HEK293T (cell line): ENCODE measurements at regions not wholly inside any gene's neighbourhood (a gene's known extent, or its start where the extent isn't known, plus 50 kb on each side); places are given as distances from the start of the nearest gene placed in this dataset.

Source experiments
- ARNT ChIP-seq: fragments of 450-650 bp; IDR thresholded peaks from 2 replicates; pipeline ENCODE4 v1.6.1; 2017; ENCODE audit warnings: mild to moderate bottlenecking
- BHLHE40 ChIP-seq: fragments of 450-650 bp; IDR thresholded peaks from 2 replicates; pipeline ENCODE4 v1.6.1; 2016; ENCODE audit warnings: mild to moderate bottlenecking, moderate library complexity, borderline replicate concordance
- CTBP1 ChIP-seq: fragments of 450-650 bp; IDR thresholded peaks from 2 replicates; pipeline ENCODE4 v1.6.1; 2016; ENCODE audit warnings: borderline replicate concordance
- ELF4 ChIP-seq: fragments of 450-650 bp; IDR thresholded peaks from 2 replicates; pipeline ENCODE4 v1.6.1; 2017; ENCODE audit warnings: antibody characterized with exemption
- FOXA1 ChIP-seq: fragments of 450-650 bp; IDR thresholded peaks from 2 replicates; pipeline ENCODE4 v1.6.1; 2016; ENCODE audit warnings: mild to moderate bottlenecking
- FOXK2 ChIP-seq: fragments of 450-650 bp; IDR thresholded peaks from 2 replicates; pipeline ENCODE4 v1.6.1; 2016; ENCODE audit warnings: mild to moderate bottlenecking
- FOXM1 ChIP-seq: fragments of 450-650 bp; IDR thresholded peaks from 2 replicates; pipeline ENCODE4 v1.6.1; 2017; ENCODE audit warnings: mild to moderate bottlenecking, borderline replicate concordance
- HDGF ChIP-seq: fragments of 450-650 bp; IDR thresholded peaks from 2 replicates; pipeline ENCODE4 v1.6.1; 2017; ENCODE audit warnings: antibody characterized with exemption, borderline replicate concordance
- L3MBTL2 ChIP-seq: fragments of 450-650 bp; conservative IDR thresholded peaks from 2 replicates; pipeline ENCODE4 v1.6.1; 2016; ENCODE audit warnings: mild to moderate bottlenecking
- SP1 ChIP-seq: fragments of 450-650 bp; IDR thresholded peaks from 2 replicates; pipeline ENCODE4 v1.6.1; 2017
- TARDBP ChIP-seq: fragments of 450-650 bp; IDR thresholded peaks from 2 replicates; pipeline ENCODE4 v1.6.1; 2016
- ZNF384 ChIP-seq: fragments of 450-650 bp; IDR thresholded peaks from 2 replicates; pipeline ENCODE4 v1.6.1; 2016
- TF ChIP-seq, protein P1 (sequence below): fragments of 450-650 bp; IDR thresholded peaks from 2 replicates; pipeline ENCODE4 v1.6.1; 2016

- TF ChIP-seq BHLHE40 (no peak), ARNT (no peak), ZNF384 (no peak), FOXM1 (no peak), L3MBTL2 (no peak), FOXK2 (no peak), TARDBP (no peak), HDGF (no peak), CTBP1 (no peak), SP1 (no peak), FOXA1 (no peak), ELF4 (no peak)
- TF ChIP-seq, protein P1, sequence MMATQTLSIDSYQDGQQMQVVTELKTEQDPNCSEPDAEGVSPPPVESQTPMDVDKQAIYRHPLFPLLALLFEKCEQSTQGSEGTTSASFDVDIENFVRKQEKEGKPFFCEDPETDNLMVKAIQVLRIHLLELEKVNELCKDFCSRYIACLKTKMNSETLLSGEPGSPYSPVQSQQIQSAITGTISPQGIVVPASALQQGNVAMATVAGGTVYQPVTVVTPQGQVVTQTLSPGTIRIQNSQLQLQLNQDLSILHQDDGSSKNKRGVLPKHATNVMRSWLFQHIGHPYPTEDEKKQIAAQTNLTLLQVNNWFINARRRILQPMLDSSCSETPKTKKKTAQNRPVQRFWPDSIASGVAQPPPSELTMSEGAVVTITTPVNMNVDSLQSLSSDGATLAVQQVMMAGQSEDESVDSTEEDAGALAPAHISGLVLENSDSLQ, result no peak
Measured at GRCh38 chr4:119763386-119763785, 134.8 kb upstream of the PDE5A start.
